ENCODE measurements at regions not wholly inside any gene's neighbourhood (a gene's known extent, or its start where the extent isn't known, plus 50 kb on each side); places are given as distances from the start of the nearest gene placed in this dataset.

DNA sequence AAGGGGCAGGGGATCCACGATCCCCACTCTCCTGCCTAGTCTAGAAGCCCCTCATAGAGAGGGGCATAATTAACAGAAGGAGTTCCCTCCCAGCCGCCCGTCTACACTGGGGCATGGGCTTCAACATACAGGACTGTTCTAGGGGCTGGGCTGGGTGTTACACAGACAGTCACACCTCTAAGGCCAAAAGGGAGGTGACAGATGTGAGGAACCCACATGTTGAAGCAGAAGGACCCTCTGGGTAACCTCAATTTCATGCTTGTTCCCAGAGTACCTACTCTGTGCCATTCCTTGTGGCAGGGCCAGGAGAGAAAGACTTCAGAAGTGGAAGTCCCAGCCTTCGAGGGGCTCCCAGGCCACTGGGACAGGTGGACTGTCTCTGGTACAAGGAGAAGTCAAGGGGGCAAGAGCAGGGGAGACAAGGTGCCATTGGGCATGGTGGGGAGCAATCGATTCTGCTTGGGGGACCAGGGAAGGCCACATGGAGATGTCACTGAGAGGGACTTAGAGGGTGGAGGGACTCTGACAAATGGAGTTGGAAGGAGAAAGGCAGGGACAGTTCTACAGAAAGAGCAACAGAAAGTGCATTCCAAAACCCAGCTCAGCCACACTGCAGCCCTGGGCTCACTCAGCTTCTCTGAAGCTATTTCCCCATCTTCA is 71.3 kb downstream of the CPN2 start:
- DNase-seq (ENCODE audit: low read depth in 2 of 2): no peak

DNA sequence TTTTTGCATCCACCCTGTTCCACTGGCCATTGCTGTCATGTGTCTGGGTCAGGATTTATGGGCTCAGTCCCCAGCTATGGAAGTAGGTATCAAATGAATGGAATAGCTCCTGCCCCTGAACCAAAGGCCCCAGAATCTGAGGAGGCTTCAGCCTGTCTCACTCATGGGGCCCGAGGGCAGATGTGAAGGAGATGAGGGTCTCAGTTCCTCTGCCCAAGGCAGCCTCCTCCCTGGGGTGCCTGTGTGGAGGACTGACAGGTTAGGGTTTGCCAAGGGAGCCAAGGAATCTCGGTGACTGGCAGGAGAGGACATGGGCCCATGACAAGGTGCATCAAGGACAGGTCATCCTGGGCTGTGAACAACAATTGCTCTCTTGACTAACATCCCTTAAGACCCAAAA is 70.4 kb downstream of the CPN2 start:
- no peak for DNase-seq (ENCODE audit: low read depth in 2 of 2)

DNA sequence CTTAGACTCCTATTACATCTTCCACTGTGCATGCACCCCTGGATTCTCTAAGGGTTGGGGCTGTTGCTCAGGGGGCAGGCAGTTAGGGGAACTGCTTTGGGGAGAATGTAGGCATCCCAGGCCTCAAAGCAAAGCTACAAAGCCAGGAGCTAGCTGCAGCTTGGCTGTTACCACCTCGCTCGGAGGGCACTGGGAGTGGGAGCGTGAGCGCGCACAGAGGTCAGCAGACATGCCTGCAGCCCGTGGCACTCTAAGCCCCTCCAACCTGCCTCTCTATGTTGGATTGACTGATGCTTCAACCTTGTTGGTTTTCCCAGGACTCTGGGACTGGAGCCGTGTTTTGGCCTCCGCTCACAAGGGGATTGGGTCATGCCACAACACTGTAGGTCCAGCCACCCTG is 69.8 kb downstream of the CPN2 start:
- no peak for DNase-seq (ENCODE audit: low read depth in 2 of 2)

DNA sequence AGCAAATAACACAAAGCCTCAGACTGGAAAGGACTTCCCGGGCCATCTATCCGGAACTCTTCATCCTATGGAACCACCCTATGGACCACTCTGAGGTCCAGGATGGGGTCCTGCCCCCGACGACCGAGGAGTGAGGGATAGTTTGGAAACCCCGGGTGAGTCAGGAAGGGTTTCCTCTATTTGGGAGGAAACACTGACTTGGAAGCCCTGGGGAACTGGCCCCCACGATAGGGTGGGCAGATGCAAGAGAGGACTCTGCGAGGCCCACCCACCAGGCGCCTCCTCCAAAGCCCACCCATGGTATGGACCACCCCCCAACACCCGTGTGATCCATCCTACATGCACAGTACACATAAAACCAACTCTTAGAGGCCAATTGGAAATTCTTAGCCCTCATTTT is 69.4 kb downstream of the CPN2 start:
- no peak for DNase-seq (ENCODE audit: low read depth in 2 of 2)

DNA sequence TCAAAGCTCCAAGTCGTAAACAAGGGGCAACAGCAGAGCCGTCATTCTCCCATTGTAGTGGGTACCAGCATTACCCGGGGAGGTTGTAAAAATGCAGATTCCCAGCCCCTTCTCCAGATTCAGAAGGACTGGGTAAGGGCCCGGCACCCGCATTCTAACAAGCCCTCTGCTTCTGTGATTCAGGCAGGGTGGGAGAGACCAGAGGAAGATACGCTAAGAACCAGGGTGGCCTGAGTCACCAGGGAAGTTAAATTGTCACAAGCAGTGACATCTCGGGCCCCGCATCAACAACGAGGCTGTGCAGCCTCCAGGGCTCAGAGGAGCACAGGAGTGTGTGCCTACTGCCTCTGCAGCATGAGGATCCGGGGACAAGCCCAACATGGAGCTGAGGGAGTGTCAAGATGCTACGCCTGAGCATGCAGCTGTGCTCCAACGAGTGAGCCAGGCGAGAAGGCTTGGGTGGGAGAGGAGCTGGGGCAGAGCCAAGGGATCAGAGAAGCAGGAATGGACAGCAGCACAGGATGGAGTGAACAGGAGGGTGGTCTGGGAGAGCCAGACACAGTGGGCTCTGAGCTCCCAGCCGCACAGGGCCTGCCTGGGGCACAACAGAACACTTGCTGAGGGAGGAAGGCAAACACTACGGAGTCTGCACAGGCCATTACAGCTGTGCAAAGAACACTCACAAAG is 68.5 kb downstream of the CPN2 start:
- DNase-seq (ENCODE audit: low read depth in 2 of 2): no peak

DNA sequence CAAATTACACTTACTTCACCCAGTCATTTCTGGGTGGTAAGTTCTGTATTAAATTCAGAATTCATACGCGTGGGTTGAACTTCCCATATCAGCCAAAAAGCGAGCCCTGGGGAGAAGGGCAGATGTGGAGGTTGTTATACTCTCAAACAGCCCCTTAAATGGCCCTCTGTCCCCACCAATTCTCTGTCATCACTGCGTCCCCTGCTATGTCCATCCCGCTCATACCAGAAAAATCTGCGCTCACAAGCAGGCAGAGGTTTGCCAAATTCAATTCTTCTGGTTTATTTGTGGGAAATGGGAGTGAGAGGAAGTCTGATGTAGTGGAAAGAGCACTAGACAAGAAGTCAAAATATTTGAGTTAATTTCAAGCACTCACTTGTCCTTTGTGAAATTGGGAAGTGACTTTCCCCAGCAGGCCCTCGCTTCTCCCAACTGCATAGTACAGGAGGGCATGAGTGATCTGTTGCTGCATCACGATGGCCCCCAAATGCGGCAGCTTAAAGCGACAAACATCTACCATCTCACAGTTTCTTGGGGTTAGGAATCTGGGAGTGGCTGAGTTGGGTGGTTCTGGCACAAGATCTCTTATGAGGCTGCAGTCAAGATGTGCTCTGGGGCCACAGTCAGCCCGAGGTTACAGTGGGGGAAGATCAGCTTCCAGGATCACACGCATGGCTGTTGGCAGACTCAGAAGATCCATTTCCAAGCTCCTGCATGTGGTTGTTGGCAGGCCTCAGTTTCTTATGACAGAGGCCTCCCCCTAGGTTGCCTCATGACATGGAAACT is 67.7 kb downstream of the CPN2 start:
- DNase-seq (ENCODE audit: low read depth in 2 of 2): no peak

DNA sequence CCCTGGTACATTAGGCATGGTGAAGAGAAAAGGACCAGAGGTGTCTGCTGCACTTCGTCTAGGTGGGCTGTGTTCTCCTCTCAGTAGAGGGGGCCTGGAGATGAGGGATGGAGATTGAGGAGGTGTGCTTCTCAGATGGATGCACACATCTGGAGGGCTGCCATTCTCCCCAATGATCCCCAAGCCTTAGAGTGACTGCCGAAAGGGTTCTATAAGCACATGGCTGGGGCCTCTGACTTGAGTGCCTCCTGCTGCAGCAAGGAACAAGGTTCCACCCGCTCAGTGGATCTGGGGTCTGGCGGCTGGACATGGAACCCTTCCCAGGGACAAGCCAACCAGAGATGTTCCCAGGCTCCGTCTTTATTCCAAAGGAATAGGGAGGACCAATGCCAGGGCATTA is 66.8 kb downstream of the CPN2 start:
- DNase-seq (ENCODE audit: low read depth in 2 of 2): no peak

DNA sequence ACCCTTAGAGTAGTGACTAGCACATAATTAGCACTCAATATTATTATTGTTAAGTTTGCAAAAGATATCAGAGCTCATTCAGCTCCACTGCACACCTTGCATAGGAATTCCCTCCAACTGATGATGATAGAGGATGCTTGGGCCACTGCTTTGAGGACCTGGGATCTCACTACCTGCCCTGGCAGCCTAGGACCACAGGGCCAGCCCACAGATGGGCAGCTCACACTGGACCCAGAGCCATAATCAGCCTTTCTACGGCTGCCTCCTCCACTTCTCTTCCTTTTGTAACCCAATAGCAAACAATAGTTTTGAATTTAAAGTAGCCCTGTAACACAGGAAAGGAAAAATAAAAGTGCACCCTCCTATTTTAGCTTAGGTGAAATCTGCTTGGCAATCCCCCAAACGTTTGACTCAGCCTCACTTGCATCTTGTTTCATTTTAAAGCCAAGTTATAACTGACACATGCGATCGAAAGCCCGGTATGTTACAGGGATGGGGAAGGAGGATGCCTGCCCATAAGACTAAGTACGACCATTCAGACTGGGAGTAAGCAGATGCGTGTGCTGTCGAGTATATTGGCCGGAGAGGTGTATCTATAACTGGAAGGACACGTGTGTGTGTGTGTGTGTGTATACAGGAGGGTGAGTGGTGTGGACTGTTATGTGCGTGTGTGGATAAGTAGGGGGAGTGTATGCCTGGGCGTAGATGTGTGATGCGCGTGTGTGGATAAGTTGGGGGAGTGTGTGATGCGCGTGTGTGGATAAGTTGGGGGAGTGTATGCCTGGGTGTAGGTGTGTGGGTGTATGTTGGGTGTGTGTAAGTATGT is 65.9 kb downstream of the CPN2 start:
- no peak for DNase-seq (ENCODE audit: low read depth in 2 of 2)

DNA sequence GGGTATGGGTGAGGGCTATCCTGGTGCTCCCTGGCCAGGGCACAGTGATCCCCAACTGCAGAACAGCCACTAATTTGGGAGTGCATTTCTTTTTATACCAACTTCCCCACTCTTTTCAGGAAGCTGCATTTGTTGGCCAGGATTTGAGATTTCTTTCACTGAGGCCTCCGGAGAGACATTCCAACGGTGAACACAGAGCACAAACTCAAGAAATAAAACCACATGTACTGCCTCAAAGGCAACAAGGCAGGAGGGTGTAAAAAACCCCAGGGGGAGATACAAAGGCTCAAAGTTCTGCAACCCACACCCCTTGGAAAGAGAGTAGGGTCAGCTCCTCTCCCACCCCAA is 65.3 kb downstream of the CPN2 start:
- DNase-seq (ENCODE audit: low read depth in 2 of 2): no peak

DNA sequence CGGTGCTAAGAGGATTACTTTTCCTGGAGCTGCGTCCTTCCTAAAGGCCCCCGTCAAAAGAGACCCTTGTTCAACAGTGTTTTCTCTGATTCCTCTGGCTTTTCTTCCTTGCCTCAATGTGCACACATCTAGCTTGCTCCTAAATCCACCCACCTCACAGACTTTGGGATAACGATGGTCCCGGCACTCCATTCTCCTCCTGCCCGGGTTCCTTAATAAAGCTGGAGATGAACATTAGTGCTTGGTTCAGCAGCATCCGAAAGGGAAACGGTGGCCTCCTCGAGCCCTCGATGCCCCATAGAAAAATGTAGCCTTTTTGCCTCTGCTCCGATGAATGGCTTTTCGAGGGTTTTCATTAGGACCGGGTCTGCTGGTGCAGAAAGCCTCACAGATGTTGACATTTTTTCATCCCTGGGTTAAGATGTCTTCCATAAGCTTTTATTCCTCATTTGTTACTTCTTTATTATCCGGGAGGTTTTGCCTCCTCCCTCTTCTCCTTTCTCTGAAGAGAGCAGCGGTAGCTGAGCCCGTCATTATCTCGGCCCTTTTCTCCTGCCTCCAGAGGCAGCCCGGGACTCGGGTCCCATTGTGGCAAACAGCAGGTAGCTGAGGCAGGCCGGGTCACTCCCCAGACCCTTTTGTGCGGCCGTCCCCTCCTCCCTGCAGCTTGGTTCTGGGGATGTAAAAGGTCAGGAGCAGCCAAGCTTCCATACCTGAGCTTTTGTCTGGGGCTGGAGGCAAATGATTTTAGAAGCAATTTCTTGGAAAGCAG is 64.6 kb downstream of the CPN2 start:
- DNase-seq (ENCODE audit: low read depth in 2 of 2): no peak

DNA sequence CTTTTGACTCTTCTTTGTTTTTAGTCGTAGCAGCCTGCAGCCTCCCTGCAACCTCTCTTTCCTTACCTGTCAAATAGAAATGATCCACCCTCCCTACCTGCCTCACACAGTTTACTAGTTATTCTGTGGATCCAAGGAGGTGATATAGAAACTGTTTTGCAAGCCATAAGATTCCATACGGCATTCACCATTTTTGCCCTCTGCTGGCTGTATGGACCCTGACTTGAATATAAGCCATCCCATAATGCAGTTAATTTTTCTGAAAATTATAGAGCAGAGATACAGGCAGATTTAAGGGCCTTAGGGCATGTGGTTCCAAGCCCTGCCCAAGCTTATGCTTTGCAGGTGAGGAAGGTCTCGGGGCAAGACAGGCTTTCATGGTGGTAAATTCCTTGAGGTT is 63.8 kb downstream of the CPN2 start:
- no peak for DNase-seq (ENCODE audit: low read depth in 2 of 2)

DNA sequence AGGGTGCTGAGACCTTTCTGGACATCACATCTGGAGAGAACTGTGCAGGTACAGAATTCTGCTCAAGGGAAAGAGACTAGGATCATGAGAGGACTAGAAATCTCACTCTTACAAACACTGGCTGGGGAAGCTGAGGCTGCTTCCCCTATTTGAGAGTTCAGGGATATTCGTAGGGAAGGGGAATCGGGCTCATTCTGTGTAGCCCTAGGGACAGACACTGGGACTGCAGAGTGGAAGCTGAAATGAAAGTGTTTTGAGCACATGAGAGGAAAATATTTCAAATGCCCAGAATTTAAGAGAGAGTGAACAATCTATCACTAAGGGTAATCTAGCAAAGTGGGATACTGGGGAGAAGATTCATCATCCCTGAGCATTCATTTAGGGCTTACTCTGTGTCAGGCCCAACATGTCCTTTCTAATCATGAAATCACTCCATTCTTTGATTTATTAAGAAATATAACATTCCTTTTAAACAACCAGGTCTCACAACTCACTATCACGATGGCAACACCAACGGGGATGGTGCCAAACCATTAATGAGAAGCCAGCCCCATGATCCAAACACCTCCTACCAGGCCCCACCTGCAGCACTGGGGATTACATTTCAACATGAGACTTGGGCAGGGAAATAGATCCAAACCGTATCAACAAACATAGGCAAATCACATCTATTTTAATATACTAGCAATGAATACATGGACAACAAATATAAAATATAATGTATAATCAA is 63.0 kb downstream of the CPN2 start:
- DNase-seq (ENCODE audit: low read depth in 2 of 2): no peak
